ENCODE measurements at regions not wholly inside any gene's neighbourhood (a gene's known extent, or its start where the extent isn't known, plus 50 kb on each side); places are given as distances from the start of the nearest gene placed in this dataset.

DNA sequence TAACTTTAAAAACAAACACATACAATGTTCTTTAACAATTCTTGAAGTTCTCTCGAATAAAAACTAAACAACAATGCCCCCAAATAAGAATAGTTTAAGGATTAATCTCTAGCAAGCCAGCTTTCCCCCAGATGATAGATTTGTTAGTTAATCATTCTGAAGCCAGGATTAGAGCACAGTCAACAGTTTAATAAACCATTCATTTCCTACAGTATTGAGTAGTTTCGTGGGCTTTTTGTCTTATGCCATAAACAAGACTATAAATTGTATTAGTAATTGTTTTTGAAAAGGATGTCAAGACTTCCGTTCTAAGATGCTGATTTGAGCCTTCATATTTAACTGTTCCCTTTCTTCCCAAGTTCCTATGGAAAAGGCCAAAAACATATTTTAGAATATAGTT is 136.6 kb downstream of the PIK3R1 start:
- no peak for DNase-seq

DNA sequence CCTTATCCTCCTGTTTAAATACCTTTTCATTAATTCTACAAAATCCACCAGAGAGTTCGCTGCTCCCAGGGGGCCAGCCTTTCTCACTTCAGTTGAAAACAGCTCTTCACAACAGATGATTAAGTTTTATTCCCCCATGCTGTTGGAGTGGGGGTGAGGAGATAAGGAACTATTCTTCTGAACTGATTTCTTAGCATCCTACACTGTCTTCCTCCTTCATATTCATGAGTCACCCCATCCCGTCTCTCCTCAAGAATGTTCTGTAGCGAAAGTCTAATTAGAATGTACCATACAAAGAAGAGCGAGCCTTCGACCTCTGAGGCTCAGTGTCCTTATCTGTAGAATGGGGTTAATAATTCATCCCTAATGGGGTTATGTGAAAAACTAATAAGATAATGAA is 138.0 kb downstream of the PIK3R1 start:
- no peak for DNase-seq

DNA sequence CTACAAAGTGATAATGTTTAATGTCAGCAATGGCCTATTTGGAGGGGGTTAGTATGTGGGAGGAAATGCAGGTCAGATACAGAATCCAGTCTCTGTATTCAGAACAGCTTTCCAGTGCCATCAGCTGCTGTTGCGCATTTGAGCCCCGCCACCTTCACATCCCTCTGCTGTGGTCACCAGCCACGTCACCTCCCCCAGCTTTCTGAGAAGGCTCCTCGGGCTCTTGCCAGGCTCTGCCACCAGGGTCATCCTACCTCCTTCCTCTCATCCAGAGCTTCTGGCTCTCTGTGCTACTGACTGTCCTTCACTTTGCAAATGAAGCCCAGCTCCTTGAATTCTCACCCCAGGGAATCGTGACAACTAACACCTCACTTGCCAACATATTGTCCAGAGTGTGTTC is 138.8 kb downstream of the PIK3R1 start:
- DNase-seq, result no peak

DNA sequence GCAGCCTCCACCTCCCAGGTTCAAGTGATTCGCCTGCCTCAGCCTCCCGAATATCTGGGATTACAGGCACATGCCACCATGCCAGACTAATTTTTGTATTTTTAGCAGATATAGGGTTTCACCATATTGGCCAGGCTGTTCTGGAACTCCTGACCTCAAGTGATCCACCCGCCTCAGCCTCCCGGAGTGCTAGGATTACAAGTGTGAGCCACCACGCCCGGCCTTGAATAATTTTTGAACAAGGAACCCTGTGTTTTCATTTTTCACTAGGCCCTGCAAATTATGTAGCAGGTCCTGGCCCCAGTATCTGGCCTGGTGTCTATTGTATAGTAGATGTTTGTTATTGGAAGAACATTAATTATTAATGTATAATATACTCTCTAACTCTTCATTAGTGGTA is 140.7 kb downstream of the PIK3R1 start:
- DNase-seq, result no peak

DNA sequence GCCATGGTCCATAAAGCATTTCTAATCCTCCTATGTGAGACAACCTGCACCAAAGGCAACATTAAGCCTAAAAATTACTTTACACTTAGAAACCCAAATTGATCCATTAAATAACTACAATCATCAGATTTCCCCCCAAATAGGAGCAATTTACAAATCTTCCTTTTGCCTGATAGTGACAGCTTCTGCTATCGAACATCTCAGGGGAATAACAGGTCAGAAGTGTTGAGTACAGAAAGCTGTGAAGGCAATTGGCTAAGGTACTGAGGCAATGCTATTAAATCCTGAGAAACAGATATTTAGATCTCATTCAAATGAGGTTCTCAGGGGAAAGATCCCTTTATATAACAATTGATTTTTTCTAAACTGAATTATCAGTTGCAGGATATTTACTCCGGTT is 141.1 kb downstream of the PIK3R1 start:
- DNase-seq, result no peak

DNA sequence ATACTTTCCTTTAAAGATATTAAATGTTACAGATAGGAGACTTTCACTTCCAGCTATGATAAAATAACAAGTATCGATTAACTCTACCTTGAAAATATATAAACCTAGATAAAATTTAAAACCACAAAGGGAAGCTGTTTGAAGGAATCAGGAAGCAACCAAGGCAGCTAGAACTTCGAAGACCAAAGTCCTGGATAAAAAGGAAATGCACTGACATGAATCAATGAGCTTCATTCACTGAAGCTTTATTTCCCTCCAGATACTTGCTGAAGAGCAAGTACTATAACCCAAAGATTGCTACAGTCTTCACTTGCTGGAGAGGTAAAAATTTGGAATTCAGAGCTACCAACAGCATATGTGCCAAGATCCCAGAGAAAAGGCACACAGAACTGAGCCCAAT is 144.1 kb downstream of the PIK3R1 start:
- DNase-seq, result no peak

DNA sequence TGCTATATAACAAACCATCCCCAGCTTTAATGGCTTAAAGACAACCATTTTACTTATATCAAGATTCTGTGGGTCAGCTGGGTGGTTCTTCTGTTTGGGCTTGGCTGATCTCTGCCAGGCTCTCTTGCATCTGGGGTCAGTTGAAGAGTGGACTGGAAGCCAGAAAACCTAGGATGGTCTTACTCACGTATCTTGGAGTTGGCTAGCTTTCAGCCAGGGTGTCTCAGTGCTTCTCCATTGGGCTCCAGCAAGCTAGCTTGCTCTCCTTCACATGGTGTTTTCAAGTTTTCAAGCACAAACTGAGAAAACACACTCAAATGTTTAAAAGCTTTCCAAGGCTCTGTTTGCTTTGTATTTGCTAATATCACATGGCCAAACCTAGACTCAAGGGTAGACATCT is 146.8 kb downstream of the PIK3R1 start:
- DNase-seq, result no peak

DNA sequence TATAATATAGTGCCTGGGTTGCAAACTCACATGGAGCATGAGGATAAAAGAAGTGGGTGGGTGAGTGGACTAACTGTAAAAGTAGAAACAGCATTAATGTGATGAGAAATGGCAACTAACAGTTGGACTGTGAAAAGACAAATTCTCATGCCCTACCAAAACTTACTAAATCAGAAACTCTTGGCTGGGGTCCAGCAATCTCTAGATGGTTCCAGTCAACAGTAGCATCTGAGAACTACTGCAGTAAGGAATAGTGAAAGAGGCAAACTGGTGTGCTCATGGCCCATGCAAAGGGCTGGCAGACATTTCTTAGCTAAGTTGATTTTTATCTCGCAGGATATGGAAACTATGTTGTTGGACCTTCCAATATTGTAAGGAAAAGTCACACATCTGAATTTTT is 150.3 kb downstream of the PIK3R1 start:
- DNase-seq, result no peak

DNA sequence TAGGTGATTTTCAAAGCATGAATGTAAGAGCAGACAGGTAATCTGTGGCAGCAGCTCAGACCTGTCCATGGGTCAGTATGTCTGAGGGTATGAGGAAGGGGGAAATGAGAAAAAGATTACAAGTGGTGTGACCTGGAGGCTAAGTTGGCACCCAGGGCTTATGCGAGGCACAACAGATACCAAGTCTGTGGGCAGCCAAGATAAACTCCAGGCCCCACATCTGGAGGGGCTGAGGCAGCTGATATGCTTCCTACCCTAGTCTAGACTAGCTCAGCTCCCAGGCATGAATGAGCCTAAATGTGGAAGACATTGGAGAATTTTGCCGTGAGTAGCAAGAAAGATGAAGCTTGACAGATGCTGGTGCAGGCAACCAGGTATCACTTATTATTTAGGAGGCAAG is 151.7 kb downstream of the PIK3R1 start:
- DNase-seq, result no peak

DNA sequence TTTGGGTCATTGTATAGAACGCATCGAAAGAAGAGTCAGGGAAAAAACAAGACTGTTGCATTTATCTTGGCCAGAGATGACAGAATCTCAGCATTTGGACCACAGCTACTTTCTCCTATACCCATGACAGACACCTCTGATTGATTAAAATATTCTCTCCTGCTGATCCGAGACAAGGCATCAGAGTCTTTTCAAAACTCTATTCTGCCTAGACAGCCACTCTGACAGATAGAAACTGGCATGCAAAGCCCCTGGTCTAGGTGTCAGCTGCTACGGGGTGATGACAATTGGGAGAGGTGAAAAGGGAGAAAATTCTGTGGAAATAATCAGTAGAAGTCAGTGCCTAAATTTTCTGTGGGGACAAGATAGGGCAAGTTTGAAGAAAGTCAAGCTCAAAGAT is 152.2 kb downstream of the PIK3R1 start:
- DNase-seq, result no peak

DNA sequence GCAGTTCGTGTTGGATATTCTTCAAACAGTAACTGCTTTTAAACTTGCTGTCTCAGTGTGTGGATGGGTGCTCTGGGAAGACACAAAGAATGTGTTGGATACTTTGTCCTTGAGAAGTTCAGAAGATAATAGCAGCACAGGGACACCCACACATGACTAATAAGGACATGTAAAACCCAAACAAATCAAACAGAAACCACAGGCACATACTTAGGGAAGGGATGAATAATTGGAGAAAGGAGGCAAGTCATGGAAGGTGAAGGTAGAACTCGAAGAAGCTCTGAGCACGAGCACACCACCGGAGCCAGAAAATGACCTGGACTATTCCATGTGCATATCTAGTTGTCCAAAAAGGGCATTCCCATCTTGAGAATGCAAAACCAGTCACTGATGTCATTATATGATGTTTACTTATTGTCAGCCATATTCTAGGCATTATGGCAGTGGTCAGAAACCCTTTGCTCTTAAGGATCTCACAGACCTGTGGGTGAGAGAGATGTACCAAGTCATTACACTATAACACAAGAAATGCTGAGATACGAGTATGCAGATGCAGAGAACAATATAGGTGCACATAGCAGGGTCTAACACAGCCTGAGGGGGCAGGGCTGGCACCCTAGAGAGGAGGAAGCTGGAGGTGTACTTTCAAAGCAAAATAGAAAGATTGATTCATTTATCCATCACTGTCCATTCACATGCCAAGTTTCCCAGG is 152.9 kb downstream of the PIK3R1 start:
- no peak for DNase-seq

DNA sequence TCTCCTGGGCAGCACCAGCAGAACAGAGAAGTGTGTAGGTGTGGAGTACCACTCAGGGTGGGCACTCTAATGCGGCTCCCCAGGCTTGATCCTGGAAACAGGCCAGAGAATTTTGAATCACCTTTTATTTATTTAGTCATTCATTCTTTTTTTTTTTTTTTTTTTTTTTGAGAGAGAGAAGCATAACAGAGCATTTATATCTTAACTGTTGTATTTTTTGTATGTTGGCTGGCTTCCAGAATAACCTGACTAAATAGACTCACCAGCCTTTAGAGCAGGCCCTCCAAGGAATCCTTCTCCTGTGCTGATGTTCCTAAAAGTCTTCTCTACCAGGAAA is 153.4 kb downstream of the PIK3R1 start:
- no peak for DNase-seq

DNA sequence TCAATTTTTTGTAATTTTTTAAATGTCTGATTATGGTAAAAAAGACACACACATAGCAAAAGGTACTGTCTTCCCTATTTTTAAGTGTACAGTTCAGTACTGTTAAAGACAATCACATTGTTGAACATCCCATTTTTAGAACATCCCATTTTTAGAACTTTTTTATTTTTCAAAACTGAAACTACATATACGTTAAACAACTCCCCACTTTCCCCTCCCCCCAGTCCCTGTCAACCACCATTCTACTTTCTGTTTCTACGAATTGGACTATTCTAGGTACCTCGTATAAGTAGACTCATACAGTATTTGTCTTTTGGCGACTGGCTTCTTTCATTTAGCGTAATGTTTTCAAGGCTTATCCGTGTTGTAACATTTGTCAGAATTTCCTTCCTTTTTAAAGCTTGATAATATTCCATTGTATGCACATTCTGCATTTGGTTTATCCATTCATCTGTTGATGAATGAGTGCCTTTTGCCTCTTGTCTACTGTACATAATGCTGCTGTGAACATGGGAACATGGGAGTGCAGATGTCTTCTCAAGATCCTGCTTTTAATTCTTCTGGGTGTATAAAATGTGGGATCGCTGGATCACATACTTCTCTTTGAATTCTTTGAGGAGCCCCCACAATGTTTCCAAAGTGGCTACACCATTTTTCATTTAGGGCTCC is 154.0 kb downstream of the PIK3R1 start:
- DNase-seq, result peak; percentile 61

DNA sequence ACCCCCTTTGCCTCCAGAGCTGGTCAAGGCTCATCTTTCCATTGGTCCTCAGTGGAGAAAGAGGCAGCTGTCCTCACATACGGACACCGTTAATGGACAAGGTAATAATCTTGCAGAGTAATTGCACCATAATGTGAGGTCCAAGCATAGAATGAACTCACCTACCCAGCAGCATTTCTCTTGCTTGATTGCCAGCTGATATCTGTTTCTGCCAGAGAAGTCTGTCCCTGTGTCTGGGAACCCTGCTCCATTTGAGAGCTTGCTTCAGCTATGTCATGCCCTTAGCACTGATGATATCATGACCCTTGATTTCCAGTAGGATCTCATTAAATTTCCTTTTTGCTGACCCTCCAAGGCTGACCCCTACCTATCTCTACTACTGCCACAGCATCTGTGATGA is 154.6 kb downstream of the PIK3R1 start:
- no peak for DNase-seq

DNA sequence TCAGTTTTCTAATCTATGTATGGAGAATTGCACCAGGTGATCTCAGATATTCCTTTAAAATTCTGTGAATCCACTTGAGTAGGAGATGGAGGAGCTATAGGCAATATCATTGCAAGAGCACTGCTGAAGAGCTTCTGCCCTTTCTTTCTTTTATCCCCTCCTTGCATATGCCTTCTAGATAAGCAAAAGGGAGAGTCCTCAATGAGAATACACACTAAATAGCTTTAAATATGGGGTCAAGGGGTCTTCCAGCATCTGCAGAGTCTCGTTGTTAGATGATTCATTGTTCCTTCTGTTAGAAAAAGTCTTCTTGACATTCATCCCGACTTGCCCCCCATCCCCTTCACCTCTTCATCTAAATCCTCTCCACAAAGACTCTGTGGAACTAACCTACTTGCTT is 156.1 kb downstream of the PIK3R1 start:
- DNase-seq, result no peak

DNA sequence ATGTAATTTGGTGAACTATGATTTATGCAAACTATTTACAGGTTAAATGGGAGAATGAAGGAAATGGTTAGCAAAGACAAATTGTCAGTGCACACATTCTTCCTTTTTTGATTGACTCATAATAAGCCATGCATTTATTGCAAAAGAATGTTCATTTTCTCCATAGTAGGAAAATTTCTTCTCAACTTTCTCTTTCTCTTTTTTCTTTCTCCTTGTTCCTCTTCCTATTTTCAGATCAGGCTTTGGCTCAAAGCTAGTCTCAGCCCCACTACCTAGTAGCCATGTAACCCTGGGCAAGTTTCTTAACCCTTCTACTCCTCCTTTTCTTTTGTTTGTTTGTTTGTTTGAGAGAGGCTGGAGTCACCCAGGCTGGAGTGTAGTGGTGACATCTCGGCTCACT is 156.6 kb downstream of the PIK3R1 start:
- no peak for DNase-seq

DNA sequence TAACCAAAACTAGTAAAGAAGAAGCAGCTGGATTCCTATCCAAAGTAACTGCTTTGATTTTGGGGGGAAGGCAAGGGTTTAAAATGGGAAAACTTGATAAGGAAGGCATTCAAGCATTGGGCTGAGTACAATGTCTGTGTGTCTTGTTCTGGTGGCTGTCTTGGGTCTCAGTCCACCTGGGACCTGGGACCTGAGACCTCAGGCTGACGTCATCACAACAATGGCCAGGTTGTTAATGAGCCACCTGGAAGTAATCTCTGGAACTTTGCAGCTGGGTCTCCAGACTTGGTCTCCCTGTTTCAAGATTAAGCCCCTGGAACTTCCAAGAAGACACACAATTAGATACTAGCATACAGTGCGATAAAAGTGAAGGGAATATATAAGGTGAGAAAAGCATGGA is 157.5 kb downstream of the PIK3R1 start:
- no peak for DNase-seq

DNA sequence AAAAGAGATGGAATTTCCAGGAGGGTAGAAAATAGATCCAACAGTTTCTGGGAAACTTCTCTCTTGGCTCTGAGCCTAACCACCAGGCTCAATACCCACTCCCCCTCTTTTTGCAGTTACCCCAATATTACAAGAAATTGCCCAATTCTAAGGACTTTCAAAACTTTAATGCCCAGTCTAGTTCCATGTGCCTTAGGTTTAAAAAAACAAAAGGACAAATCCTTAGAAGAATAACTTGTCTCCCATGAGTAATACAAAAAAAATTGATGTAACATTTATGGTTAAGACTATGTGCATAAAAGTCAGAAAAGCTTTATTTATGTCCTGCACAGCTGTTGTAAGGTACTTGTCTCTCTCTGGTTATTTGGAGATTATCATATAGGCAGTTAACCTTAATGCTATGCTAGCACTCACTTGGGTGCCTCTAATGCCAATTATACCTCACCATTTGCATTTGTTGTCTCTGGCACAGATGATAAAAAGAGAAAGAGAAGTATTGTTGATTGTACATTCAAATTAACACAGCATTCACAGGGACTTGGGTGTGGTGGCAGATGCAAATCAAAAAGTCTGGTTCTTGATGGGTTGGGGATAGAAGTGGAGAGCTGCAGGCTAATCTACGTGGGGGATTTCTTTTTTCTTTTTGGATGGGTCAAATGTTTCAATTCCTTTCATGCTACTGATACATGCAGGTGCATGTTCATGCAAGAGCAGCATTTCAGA is 159.4 kb downstream of the PIK3R1 start:
- no peak for DNase-seq

DNA sequence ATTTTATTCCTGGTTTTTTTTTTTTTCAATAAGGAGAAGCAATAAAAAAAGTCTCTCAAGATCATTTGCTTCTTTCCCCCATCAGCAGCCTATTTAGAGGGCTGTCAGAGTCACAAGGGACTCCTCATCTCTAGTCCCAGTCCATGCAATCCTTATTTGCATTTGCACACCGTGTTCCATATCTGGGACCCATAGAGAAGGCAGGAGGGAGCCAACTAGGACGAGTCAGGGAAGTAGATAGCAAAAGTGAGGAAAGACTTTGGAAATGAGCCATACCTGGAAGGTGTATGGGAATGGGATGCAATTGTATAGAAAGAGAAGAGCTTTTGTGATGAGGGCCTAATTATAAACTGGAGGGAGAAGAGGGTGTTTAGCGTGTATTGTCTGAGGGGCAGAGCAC is 160.0 kb downstream of the PIK3R1 start:
- no peak for DNase-seq

DNA sequence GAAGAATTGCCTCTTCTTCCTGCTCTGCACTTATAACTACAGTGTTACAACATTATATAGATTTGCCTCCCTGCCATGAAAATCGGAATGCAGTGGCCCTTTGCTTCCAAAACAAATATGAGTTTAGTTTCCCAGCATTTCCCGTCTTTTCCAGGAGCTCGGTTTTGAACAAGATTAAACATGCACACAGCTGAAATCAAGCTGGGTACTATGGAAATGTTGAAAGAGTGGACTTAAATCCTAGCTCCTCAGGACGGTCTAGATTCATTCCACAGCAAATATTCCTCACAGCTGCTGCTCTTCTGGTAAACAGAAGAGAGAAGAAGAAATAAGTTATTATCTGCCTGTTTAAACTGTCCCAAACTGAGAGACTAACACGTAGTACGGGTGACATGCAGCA is 161.4 kb downstream of the PIK3R1 start:
- DNase-seq, result no peak

DNA sequence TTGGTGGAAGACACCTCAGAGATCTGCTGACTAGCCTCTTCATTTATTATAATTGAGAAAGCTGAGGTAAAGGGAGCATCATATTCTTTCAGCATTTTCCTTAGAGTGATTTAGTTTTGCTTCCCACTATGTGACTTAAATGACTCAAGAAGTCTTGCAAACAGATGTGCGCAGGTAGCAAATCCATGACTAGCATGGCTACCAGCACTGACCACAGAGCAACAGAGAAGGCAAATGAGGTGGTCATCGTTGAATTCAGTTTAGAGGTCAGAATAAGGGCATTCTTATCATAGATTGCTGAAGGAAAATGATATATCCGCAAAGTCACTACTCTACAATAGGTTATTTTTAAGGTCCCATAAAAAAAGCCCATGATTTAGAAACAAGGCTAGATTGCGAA is 162.2 kb downstream of the PIK3R1 start:
- no peak for DNase-seq

DNA sequence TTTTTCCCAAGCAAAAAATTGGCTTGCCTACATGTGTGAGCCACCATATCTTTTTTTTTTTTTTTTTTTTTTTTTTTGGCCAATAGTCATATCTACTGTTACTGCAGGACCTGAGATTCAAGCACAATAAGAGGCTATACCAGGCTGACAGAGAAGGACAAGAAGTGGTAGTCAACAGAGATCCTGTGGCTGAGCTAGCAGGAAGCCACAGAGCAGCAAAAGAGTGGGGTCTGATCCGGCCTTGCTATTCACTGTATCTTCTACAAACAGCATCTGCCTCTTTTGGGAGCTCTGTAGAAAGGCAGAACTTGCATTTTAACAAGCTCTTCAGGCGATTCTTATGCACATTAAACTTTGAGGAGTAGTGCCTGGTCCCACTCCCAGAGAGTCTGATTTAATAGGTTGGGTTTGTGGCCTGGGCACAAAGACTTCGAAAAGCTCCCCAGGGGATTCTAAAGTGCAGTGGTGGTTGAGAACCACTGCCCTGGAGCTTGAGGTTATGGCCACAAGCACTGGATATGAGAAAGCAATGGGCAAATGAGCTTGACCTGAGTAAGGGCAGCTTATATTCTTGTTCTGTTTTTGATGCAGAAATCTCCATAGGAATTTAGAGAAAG is 162.8 kb downstream of the PIK3R1 start:
- no peak for DNase-seq

DNA sequence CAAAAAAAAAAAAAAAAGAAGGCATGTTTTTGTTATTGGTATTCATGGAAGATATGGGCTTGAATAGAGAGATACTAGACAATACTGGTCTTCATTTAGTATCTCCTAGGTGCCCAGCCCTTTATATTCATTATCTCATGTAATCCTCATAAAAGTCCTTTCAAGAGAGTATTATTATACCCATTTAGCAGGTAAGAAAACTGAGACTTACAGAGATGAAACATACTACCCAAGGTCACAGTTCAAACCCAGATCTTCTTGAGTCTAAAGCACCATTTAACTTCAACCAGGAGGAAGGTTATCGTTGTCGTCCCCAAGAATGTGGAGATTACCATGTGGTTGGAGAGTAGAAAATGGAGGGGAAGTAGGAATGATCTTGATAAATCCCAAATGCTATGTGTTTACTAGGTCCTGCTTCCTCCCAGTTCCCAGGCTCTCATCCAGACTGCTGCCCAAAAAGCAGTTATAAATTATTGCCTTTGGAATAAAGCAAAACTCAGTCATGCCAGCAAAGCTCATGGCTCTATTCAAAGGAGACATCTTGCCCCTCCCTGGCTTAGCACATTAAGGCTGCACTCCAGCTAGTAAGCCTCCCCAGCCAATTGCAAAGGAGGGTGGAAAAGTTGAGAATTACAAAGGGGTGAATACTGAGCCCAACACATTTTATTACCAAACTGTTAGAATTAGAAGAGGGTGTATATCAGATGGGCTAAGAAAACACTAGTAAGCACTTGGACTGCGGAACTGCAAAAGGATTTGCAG is 163.9 kb downstream of the PIK3R1 start:
- no peak for DNase-seq
